Body of pancreas (tissue), 4 donors: ENCODE measurements at regions not wholly inside any gene's neighbourhood (a gene's known extent, or its start where the extent isn't known, plus 50 kb on each side); places are given as distances from the start of the nearest gene placed in this dataset.

Source experiments
- CTCF ChIP-seq, 7 experiments: fragments of 450-650 bp in 4 of 7; fragments of 200-600 bp in 3 of 7; sonication (generic) in 3 of 7; IDR thresholded peaks; one replicate each; pipeline ENCODE4 v1.5.1; 2016 to 2019; ENCODE audit warnings: antibody characterized with exemption in 7 of 7
- POLR2A ChIP-seq, 3 donors: fragments of 450-650 bp; IDR thresholded peaks; one replicate each; pipeline ENCODE4 v1.6.1; 2016; ENCODE audit warnings: antibody characterized with exemption in 3 of 3, mild to moderate bottlenecking in 2 of 3

DNA sequence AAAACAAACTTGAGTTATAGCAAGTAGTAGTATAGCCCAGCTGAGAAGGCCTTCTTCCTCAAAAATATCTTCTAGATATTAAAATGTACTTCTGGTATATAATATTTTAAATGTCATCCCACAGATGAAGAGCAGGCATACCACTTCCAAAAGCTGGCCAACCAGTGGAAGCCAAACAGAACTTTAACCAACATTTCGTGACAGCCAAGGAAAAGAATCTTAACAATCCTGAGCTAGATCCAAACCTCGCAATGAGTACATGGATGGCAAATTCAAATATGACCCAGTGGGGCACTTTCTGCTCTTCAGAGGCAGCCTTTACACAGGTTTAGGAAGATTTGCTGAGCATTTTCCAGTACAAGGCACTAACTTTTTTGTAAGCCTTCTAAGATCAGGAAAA is 91.8 kb upstream of the ACO1 start:
- TF ChIP-seq POLR2A (IDR thresholded peaks at IDR 0.05) (no peak), CTCF (IDR thresholded peaks at IDR 0.05) (no peak)
